Motor neuron (in vitro differentiated cells): ENCODE measurements at regions not wholly inside any gene's neighbourhood (a gene's known extent, or its start where the extent isn't known, plus 50 kb on each side); places are given as distances from the start of the nearest gene placed in this dataset.

Source experiments
- ATAC-seq, 8 experiments: fragments of 200-7000 bp; cut with Tn5 transposase; replicated peaks in 6 of 8; 2 replicates each; pipeline ENCODE4 v1.8.0; 2021; ENCODE audit warnings: mild to moderate bottlenecking in 8 of 8, moderate library complexity in 8 of 8
- H3K27ac ChIP-seq, 2 donors: fragments of 250-450 bp; sonication (Bioruptor Pico); 2 replicates each; pipeline ENCODE4 v1.9.0; 2021; ENCODE audit warnings: antibody characterized with exemption in 2 of 2, mild to moderate bottlenecking in 2 of 2, moderate library complexity in 1 of 2
- H3K4me1 ChIP-seq, 2 donors: fragments of 250-450 bp; sonication (Bioruptor Pico); replicated peaks in 1 of 2; 2 replicates each; pipeline ENCODE4 v1.6.1; 2021; ENCODE audit warnings: antibody characterized with exemption in 2 of 2, mild to moderate bottlenecking in 2 of 2, moderate library complexity in 1 of 2
- H3K4me3 ChIP-seq, 5 donors: fragments of 250-450 bp; sonication (Bioruptor Pico); 2 replicates each; pipeline ENCODE4 v1.9.0; 2021; ENCODE audit warnings: antibody characterized with exemption in 5 of 5, mild to moderate bottlenecking in 5 of 5, moderate library complexity in 4 of 5
- WGBS, 10 experiments: fragments of 450-650 bp; shearing (Covaris generic); methylation state at CpG; one replicate each; pipeline ENCODE4 v1.0.0; 2022; 5-methylcytosine and 5-hydroxymethylcytosine counted together
- in situ Hi-C, 9 experiments: fragments of 400-800 bp; cut with MboI; loops; one replicate each; pipeline ENCODE4 v1.15.0; 2021; ENCODE audit warnings: low sequenced_read_pairs in 9 of 9, low pct_unique_long_range_greater_than_20kb in 2 of 9; ENCODE audit not compliant: unreplicated experiment in 9 of 9

GRCh38 chr19:34120846-34121639 is 51.3 kb upstream of the LSM14A start:
- 39 to 100% (median 68%) methylated on average over 1 to 8 of the region's 8 CpGs for WGBS, 10 experiments
- Histone ChIP-seq H3K4me3 (no peak overlapping the region), H3K27ac (no peak overlapping the region), H3K4me1 (peaks cover 0 to 7% of the 10 kb centered on the region in 2 donors)
- ATAC-seq: peak in 2 of 8 experiments; percentile 30 to 58
- in situ Hi-C loops: no loop called here
